Activated CD8-positive, alpha-beta memory T cell treated with anti-CD3 and anti-CD28 coated beads, Interleukin-2, amount 50 U/mL, for 24 hours (primary cell): ENCODE measurements at regions not wholly inside any gene's neighbourhood (a gene's known extent, or its start where the extent isn't known, plus 50 kb on each side); places are given as distances from the start of the nearest gene placed in this dataset.
"Not testable (repeated sequence)": the region's sequence is repeated elsewhere in the genome, so short reads cannot be mapped to it uniquely, and the experiment has no call there.

Experiments
- DNase-seq: peaks from one replicate; pipeline ENCODE4 v3.0.0-alpha.2; 2020; ENCODE audit errors: extremely low read depth

GRCh38 chr2:128660836-128661235 lies 342.2 kb upstream of the HS6ST1 start:
- no peak for DNase-seq

- no peak for DNase-seq
Observed at GRCh38 chr2:128661311-128661710, 342.6 kb upstream of the HS6ST1 start.

GRCh38 chr2:128662051-128662471 lies 343.4 kb upstream of the HS6ST1 start:
- DNase-seq: no peak

- no peak for DNase-seq
Observed at GRCh38 chr2:128663371-128664050, 344.8 kb upstream of the HS6ST1 start.

- no peak for DNase-seq
Observed at GRCh38 chr2:128664499-128664971, 345.9 kb upstream of the HS6ST1 start.

- no peak for DNase-seq
Observed at GRCh38 chr2:128665113-128665512, 346.4 kb upstream of the HS6ST1 start.

- no peak for DNase-seq
Observed at GRCh38 chr2:128666596-128666995, 347.9 kb upstream of the HS6ST1 start.

GRCh38 chr2:128667391-128667790 lies 348.7 kb upstream of the HS6ST1 start:
- DNase-seq: no peak

GRCh38 chr2:128668946-128669345 lies 350.3 kb upstream of the HS6ST1 start:
- DNase-seq: no peak

- DNase-seq: no peak
Observed at GRCh38 chr2:128670066-128670465, 351.4 kb upstream of the HS6ST1 start.

- DNase-seq: not testable (repeated sequence)
Observed at GRCh38 chr2:128671981-128672757, 353.5 kb upstream of the HS6ST1 start.

GRCh38 chr2:128679680-128680079 lies 361.0 kb upstream of the HS6ST1 start:
- DNase-seq: not testable (repeated sequence)

GRCh38 chr2:128681507-128681906 lies 362.8 kb upstream of the HS6ST1 start:
- no peak for DNase-seq

- DNase-seq: no peak
Observed at GRCh38 chr2:128682266-128682665, 363.6 kb upstream of the HS6ST1 start.

GRCh38 chr2:128682729-128683284 lies 364.1 kb upstream of the HS6ST1 start:
- DNase-seq: no peak

GRCh38 chr2:128684523-128684922 lies 365.9 kb upstream of the HS6ST1 start:
- no peak for DNase-seq

- DNase-seq: no peak
Observed at GRCh38 chr2:128685841-128686496, 367.3 kb upstream of the HS6ST1 start.

GRCh38 chr2:128686497-128686859 lies 367.8 kb upstream of the HS6ST1 start:
- DNase-seq: no peak

GRCh38 chr2:128686881-128687555 lies 368.4 kb upstream of the HS6ST1 start:
- DNase-seq: no peak

GRCh38 chr2:128687565-128687964 lies 368.9 kb upstream of the HS6ST1 start:
- no peak for DNase-seq

- DNase-seq: no peak
Observed at GRCh38 chr2:128689971-128690370, 371.3 kb upstream of the HS6ST1 start.

GRCh38 chr2:128690431-128690830 lies 371.8 kb upstream of the HS6ST1 start:
- DNase-seq: no peak
